Lung (tissue), 11 donors: ENCODE measurements at regions not wholly inside any gene's neighbourhood (a gene's known extent, or its start where the extent isn't known, plus 50 kb on each side); places are given as distances from the start of the nearest gene placed in this dataset.

ENCODE experiments used
- ATAC-seq: fragments of 200-7000 bp; cut with Tn5 transposase; one replicate; pipeline ENCODE4 v1.9.1; 2020; ENCODE audit warnings: moderate number of reproducible peaks; ENCODE audit not compliant: insufficient read depth, low FRiP score
- DNase-seq, 3 donors: peaks; one replicate each; pipeline ENCODE4 v3.0.0-alpha.2; 2013 to 2017
- H3K27ac ChIP-seq, 2 donors: one replicate each; pipeline ENCODE4 v1.5.1; 2013; ENCODE audit warnings: mild to moderate bottlenecking in 2 of 2, moderate library complexity in 2 of 2, control low read depth in 1 of 2, inconsistent platforms in 1 of 2, low read depth in 1 of 2, low read length in 1 of 2
- H3K27me3 ChIP-seq, 3 donors: one replicate each; pipeline ENCODE4 v1.5.1; 2013; ENCODE audit warnings: low read length in 2 of 3; ENCODE audit not compliant: control insufficient read depth in 3 of 3, insufficient read depth in 3 of 3
- H3K36me3 ChIP-seq, 4 donors: one replicate each; pipeline ENCODE4 v1.5.1; 2013; ENCODE audit warnings: low read length in 4 of 4, mild to moderate bottlenecking in 1 of 4, moderate library complexity in 1 of 4; ENCODE audit not compliant: control insufficient read depth in 4 of 4, insufficient read depth in 4 of 4
- H3K4me1 ChIP-seq, 5 donors: one replicate each; pipeline ENCODE4 v1.5.1; 2013; ENCODE audit warnings: low read length in 5 of 5, mild to moderate bottlenecking in 2 of 5, moderate library complexity in 1 of 5; ENCODE audit not compliant: control insufficient read depth in 5 of 5, insufficient read depth in 5 of 5
- H3K4me3 ChIP-seq: one replicate; pipeline ENCODE4 v1.5.1; 2013; ENCODE audit warnings: mild to moderate bottlenecking, control low read depth, moderate library complexity
- H3K9ac ChIP-seq, 2 donors: one replicate each; pipeline ENCODE4 v1.5.1; 2013; ENCODE audit warnings: low read length in 2 of 2, control low read depth in 1 of 2; ENCODE audit not compliant: insufficient read depth in 1 of 2
- H3K9me3 ChIP-seq, 4 donors: one replicate each; pipeline ENCODE4 v1.5.1; 2013; ENCODE audit warnings: low read length in 3 of 4, mild to moderate bottlenecking in 1 of 4, moderate library complexity in 1 of 4; ENCODE audit not compliant: control insufficient read depth in 4 of 4, insufficient read depth in 3 of 4
- WGBS, 2 donors: extraction: QIAGEN DNeasy Blood & Tissue Kit; methylation state at CpG; one replicate each; pipeline ENCODE4 v1.1.7; 2013; 5-methylcytosine and 5-hydroxymethylcytosine counted together
- TF ChIP-seq, protein P1 (sequence below): IDR thresholded peaks from 2 replicates; pipeline ENCODE4 v1.5.1; 2012; ENCODE audit warnings: mild to moderate bottlenecking; ENCODE audit errors: control extremely low read depth, extremely low read depth
- donor health status: control.
- donor health status: control.
- donor health status: Bipolar disorder and iron deficiency.
- donor health status: healthy.
- donor health status: DM: yes; HTN: yes; CAD: no.

DNA sequence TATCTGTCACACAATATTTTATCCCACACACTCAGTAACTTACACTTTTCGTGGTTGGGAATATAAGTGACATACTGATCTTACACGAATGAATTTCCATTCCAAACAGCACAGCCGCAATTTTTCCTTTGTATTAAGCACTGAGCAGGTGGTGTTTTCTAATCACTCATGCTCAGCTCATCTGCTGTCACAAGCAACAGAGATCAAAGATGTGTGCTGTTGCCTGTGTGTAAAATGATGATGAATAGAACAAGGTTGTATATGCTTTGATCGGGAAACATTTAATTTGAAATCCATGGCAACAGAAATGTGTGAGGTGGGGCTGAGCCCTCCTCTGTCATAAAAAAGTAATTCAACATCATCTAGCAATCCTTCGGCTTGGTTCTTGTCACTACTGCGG is 927.7 kb upstream of the MBL2 start:
- no peak for ATAC-seq
- Histone ChIP-seq H3K9ac (no peak overlapping the region), H3K27me3 (no peaks in the 10 kb centered on the region), H3K36me3 (no peaks in the 10 kb centered on the region), H3K4me1 (no peaks in the 10 kb centered on the region), H3K4me3 (no peak overlapping the region), H3K27ac (no peak overlapping the region), H3K9me3 (no peaks in the 10 kb centered on the region)
- TF ChIP-seq, protein P1, sequence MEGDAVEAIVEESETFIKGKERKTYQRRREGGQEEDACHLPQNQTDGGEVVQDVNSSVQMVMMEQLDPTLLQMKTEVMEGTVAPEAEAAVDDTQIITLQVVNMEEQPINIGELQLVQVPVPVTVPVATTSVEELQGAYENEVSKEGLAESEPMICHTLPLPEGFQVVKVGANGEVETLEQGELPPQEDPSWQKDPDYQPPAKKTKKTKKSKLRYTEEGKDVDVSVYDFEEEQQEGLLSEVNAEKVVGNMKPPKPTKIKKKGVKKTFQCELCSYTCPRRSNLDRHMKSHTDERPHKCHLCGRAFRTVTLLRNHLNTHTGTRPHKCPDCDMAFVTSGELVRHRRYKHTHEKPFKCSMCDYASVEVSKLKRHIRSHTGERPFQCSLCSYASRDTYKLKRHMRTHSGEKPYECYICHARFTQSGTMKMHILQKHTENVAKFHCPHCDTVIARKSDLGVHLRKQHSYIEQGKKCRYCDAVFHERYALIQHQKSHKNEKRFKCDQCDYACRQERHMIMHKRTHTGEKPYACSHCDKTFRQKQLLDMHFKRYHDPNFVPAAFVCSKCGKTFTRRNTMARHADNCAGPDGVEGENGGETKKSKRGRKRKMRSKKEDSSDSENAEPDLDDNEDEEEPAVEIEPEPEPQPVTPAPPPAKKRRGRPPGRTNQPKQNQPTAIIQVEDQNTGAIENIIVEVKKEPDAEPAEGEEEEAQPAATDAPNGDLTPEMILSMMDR, result no peak
- WGBS, 2 donors, result 79 to 84% methylated on average over 6 of the region's 6 CpGs
- DNase-seq, result no peak

DNA sequence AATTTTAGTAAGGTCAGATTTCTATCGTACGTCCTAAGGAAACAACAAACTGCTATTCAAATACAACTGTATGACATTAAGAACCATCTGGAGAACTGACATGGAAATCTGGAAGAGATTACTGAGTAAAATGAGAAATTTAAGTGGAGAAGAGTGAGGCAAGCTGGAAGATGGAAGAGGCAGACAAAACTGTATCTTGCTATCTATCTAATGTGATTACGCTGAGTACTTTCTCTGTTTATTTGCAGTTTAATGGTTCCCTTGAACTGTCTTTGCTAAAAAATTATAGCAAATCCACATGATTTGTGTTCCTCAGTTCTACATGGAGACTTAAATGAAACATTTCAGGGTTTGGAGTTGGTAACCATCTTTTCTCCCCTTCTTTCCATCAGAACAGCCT is 927.1 kb upstream of the MBL2 start:
- Histone ChIP-seq H3K27me3 (no peaks in the 10 kb centered on the region), H3K27ac (no peak overlapping the region), H3K9ac (no peak overlapping the region), H3K4me3 (no peak overlapping the region), H3K9me3 (no peaks in the 10 kb centered on the region), H3K4me1 (no peaks in the 10 kb centered on the region), H3K36me3 (no peaks in the 10 kb centered on the region)
- no peak for DNase-seq
- TF ChIP-seq, protein P1, result no peak
- 87 to 92% methylated on average over 3 of the region's 3 CpGs for WGBS, 2 donors
- ATAC-seq, result no peak

DNA sequence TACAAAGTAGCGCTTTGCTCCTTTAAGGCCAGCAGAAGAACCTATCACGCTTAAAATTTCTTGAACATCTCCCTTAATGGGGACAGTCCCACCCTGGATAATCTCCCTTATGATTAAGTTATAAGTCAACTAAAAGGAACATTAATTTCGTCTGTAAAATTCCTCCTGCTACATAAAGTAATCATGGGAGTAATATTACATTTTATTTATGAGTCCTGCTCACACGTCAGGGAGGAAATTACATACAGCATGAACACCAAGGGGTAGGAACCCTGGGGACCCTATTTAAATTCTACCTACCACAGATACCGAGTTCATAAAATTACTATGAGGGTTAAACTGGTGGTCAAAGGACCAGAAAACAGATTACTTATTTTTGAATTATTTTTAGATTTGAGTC is 926.6 kb upstream of the MBL2 start:
- H3K27ac ChIP-seq, result no peak overlapping the region

DNA sequence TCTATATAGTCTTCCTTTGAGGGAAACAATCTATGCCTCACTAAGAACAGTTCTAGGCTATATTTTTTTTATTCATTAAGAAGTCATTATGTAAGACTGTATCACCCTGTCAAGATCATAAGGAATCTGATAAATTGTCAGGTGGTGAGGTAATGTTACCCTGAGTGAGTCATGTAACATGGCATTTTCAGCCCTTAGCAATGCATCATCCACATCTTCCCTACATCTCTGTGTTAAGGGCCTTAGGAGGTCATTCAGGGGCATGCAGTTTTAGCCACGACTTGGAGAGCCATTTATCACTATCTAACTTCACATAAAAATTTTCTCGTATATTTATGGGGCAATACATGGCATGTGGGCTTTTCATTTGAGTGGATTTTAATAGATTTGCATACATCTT is 924.5 kb upstream of the MBL2 start:
- DNase-seq (no peak), ATAC-seq (no peak)
- H3K36me3 ChIP-seq, result no peaks in the 10 kb centered on the region
- no peaks in the 10 kb centered on the region for H3K4me1 ChIP-seq
- H3K4me3 ChIP-seq, result no peak overlapping the region
- H3K9ac ChIP-seq, result no peak overlapping the region
- H3K27me3 ChIP-seq, result no peaks in the 10 kb centered on the region
- H3K9me3 ChIP-seq, result no peaks in the 10 kb centered on the region
- TF ChIP-seq, protein P1, result no peak
- WGBS, 2 donors, result 59 to 71% methylated on average over 2 of the region's 2 CpGs
- no peak overlapping the region for H3K27ac ChIP-seq

More for the DNA sequence above, 926.6 kb upstream of the MBL2 start:
- ATAC-seq (no peak), DNase-seq (no peak)
- TF ChIP-seq, protein P1, result no peak
- Histone ChIP-seq H3K36me3 (no peaks in the 10 kb centered on the region), H3K9me3 (no peaks in the 10 kb centered on the region), H3K9ac (no peak overlapping the region), H3K4me1 (no peaks in the 10 kb centered on the region), H3K4me3 (no peak overlapping the region), H3K27me3 (no peaks in the 10 kb centered on the region)
- 90% methylated on average over 5 of the region's 5 CpGs for WGBS, 2 donors
